SHP77 (cell line): ENCODE measurements at regions not wholly inside any gene's neighbourhood (a gene's known extent, or its start where the extent isn't known, plus 50 kb on each side); places are given as distances from the start of the nearest gene placed in this dataset.
A peak's percentile ranks its signal among the peaks of the same experiment; 100 is the strongest.

Experiments
- DNase-seq, 2 experiments: peaks; one replicate each; lab custom pipeline; 2025; lab: John Stamatoyannopoulos, UW

GRCh38 chr2:117523711-117524238 lies 290.7 kb upstream of the DDX18 start:
- DNase-seq: no peak

GRCh38 chr2:117536139-117536538 lies 278.4 kb upstream of the DDX18 start:
- peak in 1 of 2 experiments; percentile 7 for DNase-seq

- DNase-seq: no peak
Observed at GRCh38 chr2:117537032-117537431, 277.5 kb upstream of the DDX18 start.

- DNase-seq: no peak
Observed at GRCh38 chr2:117551858-117552257, 262.6 kb upstream of the DDX18 start.

GRCh38 chr2:117553448-117553847 lies 261.0 kb upstream of the DDX18 start:
- DNase-seq: no peak

GRCh38 chr2:117555965-117556364 lies 258.5 kb upstream of the DDX18 start:
- DNase-seq: peak; percentile 62 to 72

- DNase-seq: no peak
Observed at GRCh38 chr2:117557626-117558025, 256.9 kb upstream of the DDX18 start.

- no peak for DNase-seq
Observed at GRCh38 chr2:117562654-117563053, 251.8 kb upstream of the DDX18 start.

GRCh38 chr2:117571590-117572349 lies 242.7 kb upstream of the DDX18 start:
- DNase-seq: no peak

GRCh38 chr2:117587310-117587709 lies 227.2 kb upstream of the DDX18 start:
- DNase-seq: no peak

- DNase-seq: no peak
Observed at GRCh38 chr2:117603060-117603459, 211.4 kb upstream of the DDX18 start.

GRCh38 chr2:117603567-117603966 lies 210.9 kb upstream of the DDX18 start:
- no peak for DNase-seq

GRCh38 chr2:117607202-117607601 lies 207.3 kb upstream of the DDX18 start:
- DNase-seq: no peak

GRCh38 chr2:117613101-117613500 lies 201.4 kb upstream of the DDX18 start:
- DNase-seq: no peak

- DNase-seq: no peak
Observed at GRCh38 chr2:117614296-117614695, 200.2 kb upstream of the DDX18 start.

- DNase-seq: no peak
Observed at GRCh38 chr2:117614823-117615534, 199.5 kb upstream of the DDX18 start.

GRCh38 chr2:117618607-117619006 lies 195.9 kb upstream of the DDX18 start:
- DNase-seq: no peak

GRCh38 chr2:117621326-117621725 lies 193.2 kb upstream of the DDX18 start:
- DNase-seq: no peak

GRCh38 chr2:117623175-117623574 lies 191.3 kb upstream of the DDX18 start:
- peak; percentile 4 to 11 for DNase-seq

GRCh38 chr2:117631152-117631945 lies 183.1 kb upstream of the DDX18 start:
- DNase-seq: no peak

GRCh38 chr2:117635481-117635880 lies 179.0 kb upstream of the DDX18 start:
- DNase-seq: no peak

- no peak for DNase-seq
Observed at GRCh38 chr2:117639401-117639800, 175.1 kb upstream of the DDX18 start.
